K562 (cell line): ENCODE measurements at regions not wholly inside any gene's neighbourhood (a gene's known extent, or its start where the extent isn't known, plus 50 kb on each side); places are given as distances from the start of the nearest gene placed in this dataset.

Experiments used
- ATAC-seq: fragments of 200-7000 bp; cut with Tn5 transposase; 3 replicates; pipeline ENCODE4 v1.9.1; 2020; ENCODE audit warnings: moderate library complexity
- BruUV-seq: library from RNA; stranded (reverse); fragments of 400-500 nt; replicated peaks from 2 replicates; lab custom pipeline; 2021; lab: Mats Ljungman, UMichigan
- CTCF ChIA-PET: fragments of 300-600 bp; formaldehyde crosslinking; extraction: SDS; loops from one replicate; lab custom pipeline; 2021; ENCODE audit warnings: low intra/inter-chr PET ratio; lab: Yijun Ruan, JAX
- POLR2A ChIA-PET: fragments of 300-600, 350-650 bp; sonication (Branson Sonifier 250); formaldehyde crosslinking; extraction: SDS; loops from one replicate; lab custom pipeline; 2021; ENCODE audit warnings: antibody characterized with exemption, inconsistent platforms; lab: Yijun Ruan, JAX
- DNase-seq, 4 experiments: peaks; one replicate each; pipeline versions ENCODE4 v3.0.0 to v3.0.0-alpha.2; 2011 to 2018; ENCODE audit warnings: low spot score in 3 of 4, mixed read lengths in 3 of 4; ENCODE audit errors: extremely low read depth in 1 of 4
- FAIRE-seq: peaks from 2 replicates; lab custom pipeline; 2011; peaks lifted over from hg19 to GRCh38; lab: Jason Lieb, UNC
- H2AFZ ChIP-seq: 2 replicates; pipeline ENCODE4 v1.6.0; 2011; ENCODE audit warnings: low read depth, low read length, control low read depth, inconsistent platforms
- H3K27ac ChIP-seq: fragments of 200-600 bp; 3 replicates; pipeline ENCODE4 v1.8.0; 2011; ENCODE audit warnings: low read depth, mild to moderate bottlenecking, control low read depth, inconsistent platforms, low read length, moderate library complexity, mixed read lengths; ENCODE audit errors: extremely low read depth
- H3K27me3 ChIP-seq, 2 experiments: fragments of 300-600 bp in 1 of 2; 2 replicates in 1 of 2; 3 replicates in 1 of 2; pipeline versions ENCODE4 v1.6.0 to v1.8.0; 2011; ENCODE audit warnings: inconsistent platforms in 2 of 2, low read length in 2 of 2, mild to moderate bottlenecking in 1 of 2, mixed read lengths in 1 of 2, moderate library complexity in 1 of 2; ENCODE audit not compliant: control insufficient read depth in 2 of 2, insufficient read depth in 2 of 2
- H3K36me3 ChIP-seq: fragments of 300-600 bp; 3 replicates; pipeline ENCODE4 v1.8.0; 2011; ENCODE audit warnings: mild to moderate bottlenecking, low read length, inconsistent platforms; ENCODE audit not compliant: control insufficient read depth, insufficient read depth
- H3K4me1 ChIP-seq, 2 experiments: fragments of 200-600 bp in 1 of 2; replicated peaks in 1 of 2; 2 replicates in 1 of 2; 3 replicates in 1 of 2; pipeline versions ENCODE4 v1.5.1 to v1.8.0; 2011; ENCODE audit warnings: inconsistent platforms in 2 of 2, low read length in 2 of 2, mild to moderate bottlenecking in 1 of 2, mixed read lengths in 1 of 2, moderate library complexity in 1 of 2; ENCODE audit not compliant: control insufficient read depth in 2 of 2, insufficient read depth in 2 of 2
- H3K4me2 ChIP-seq: 2 replicates; pipeline ENCODE4 v1.6.1; 2011; ENCODE audit warnings: low read length, control low read depth, inconsistent platforms, mixed read lengths; ENCODE audit not compliant: insufficient read depth
- H3K4me3 ChIP-seq: fragments of 200-600 bp; sonication (generic), shearing (Covaris generic); 2 replicates; pipeline ENCODE4 v1.5.1; 2016; ENCODE audit warnings: control low read depth, inconsistent platforms
- H3K79me2 ChIP-seq: fragments of 200-600 bp; 3 replicates; pipeline ENCODE4 v1.8.0; 2011; ENCODE audit warnings: low read length, inconsistent platforms; ENCODE audit not compliant: control insufficient read depth, insufficient read depth
- H3K9ac ChIP-seq, 2 experiments: 2 replicates each; pipeline versions ENCODE4 v1.6.0 to v1.6.1; 2011; ENCODE audit warnings: low read depth in 2 of 2, low read length in 2 of 2, control low read depth in 1 of 2, inconsistent platforms in 1 of 2, mild to moderate bottlenecking in 1 of 2, mixed read lengths in 1 of 2; ENCODE audit not compliant: insufficient read depth in 1 of 2
- H3K9me1 ChIP-seq: one replicate; pipeline ENCODE4 v1.6.0; 2011; ENCODE audit warnings: inconsistent platforms, mild to moderate bottlenecking, low read length, moderate library complexity; ENCODE audit not compliant: control insufficient read depth, insufficient read depth
- H3K9me3 ChIP-seq: replicated peaks from 2 replicates; pipeline ENCODE4 v1.5.1; 2011; ENCODE audit warnings: low read depth, low read length, inconsistent platforms; ENCODE audit not compliant: control insufficient read depth, insufficient read depth
- H4K20me1 ChIP-seq: replicated peaks from 2 replicates; pipeline ENCODE4 v1.6.1; 2011; ENCODE audit warnings: low read length, inconsistent platforms, mixed read lengths; ENCODE audit not compliant: control insufficient read depth, insufficient read depth
- CHD1 ChIP-seq: fragments of 200-600 bp; sonication (generic); IDR thresholded peaks from one replicate; pipeline ENCODE4 v1.6.1; 2012; ENCODE audit warnings: mild to moderate bottlenecking, moderate library complexity, low read length, inconsistent platforms
- DLX4 ChIP-seq: fragments of 250-450 bp; sonication (Bioruptor Pico); IDR thresholded peaks from 2 replicates; pipeline ENCODE4 v1.6.1; 2021; ENCODE audit warnings: mild to moderate bottlenecking
- SLC30A9 ChIP-seq: fragments of 250-450 bp; sonication (Bioruptor Pico); IDR thresholded peaks from 2 replicates; pipeline ENCODE4 v1.8.0; 2022; ENCODE audit warnings: mild to moderate bottlenecking, moderate library complexity
- in situ Hi-C: fragments of 300-500 bp; cut with MboI; formaldehyde crosslinking; loops from 4 replicates; pipeline ENCODE4 v1.15.0; 2018; ENCODE audit warnings: inconsistent platforms, mixed read lengths
- intact Hi-C: fragments of 100-400 bp; cut with micrococcal nuclease; formaldehyde crosslinking; loops from 2 replicates; pipeline ENCODE4 v1.14.2; 2022
- TF ChIP-seq, protein P1 (sequence below): fragments of 250-450 bp; sonication (Bioruptor Pico); IDR thresholded peaks from 2 replicates; pipeline ENCODE4 v1.8.0; 2022; ENCODE audit warnings: moderate library complexity, mild to moderate bottlenecking, inconsistent platforms

DNA sequence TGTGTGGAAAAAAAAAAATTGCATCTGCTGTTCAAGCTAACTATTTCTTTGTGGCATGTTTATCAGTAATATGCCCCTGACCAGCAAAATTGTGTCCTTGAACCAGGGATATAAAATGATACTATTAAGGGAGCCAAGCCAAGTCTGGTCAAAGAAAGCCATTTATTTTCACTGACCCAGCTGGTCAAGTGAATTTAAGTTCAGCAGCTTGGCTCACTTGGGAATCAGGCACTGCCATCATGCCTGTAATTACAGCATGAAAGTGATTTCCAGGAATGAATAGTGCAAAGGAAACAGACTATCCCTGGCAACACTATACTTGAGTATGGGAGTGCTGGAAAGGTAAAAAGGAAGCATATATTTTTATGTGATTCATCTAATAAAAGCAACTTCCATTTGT, 934.6 kb upstream of the CDH8 start (continued):
- TF ChIP-seq DLX4 (no peak), SLC30A9 (CRISPR knock-in tag) (no peak)

GRCh38 chr16:62969711-62970318, 933.6 kb upstream of the CDH8 start:
- Histone ChIP-seq H3K4me2 (no peak overlapping the region), H3K4me3 (no peak overlapping the region), H3K9me1 (no peaks in the 10 kb centered on the region), H3K9me3 (0 out of 2 replicates have a peak, but pooled peaks cover 4% of the 10 kb centered on the region), H3K9ac (no peak overlapping the region), H3K79me2 (no peaks in the 10 kb centered on the region), H4K20me1 (no peaks in the 10 kb centered on the region), H3K27ac (no peak overlapping the region), H3K27me3 (no peaks in the 10 kb centered on the region), H3K4me1 (no peaks in the 10 kb centered on the region), H3K36me3 (no peaks in the 10 kb centered on the region), H2AFZ (no peak overlapping the region)
- CTCF ChIA-PET: no interaction called here
- intact Hi-C loops: no loop called here
- POLR2A ChIA-PET: no interaction called here
- no TSS peak for BruUV-seq
- in situ Hi-C loops: no loop called here
- FAIRE-seq (no peak), ATAC-seq (no peak), DNase-seq (no peak)
- no peak for TF ChIP-seq CHD1
- TF ChIP-seq, protein P1, sequence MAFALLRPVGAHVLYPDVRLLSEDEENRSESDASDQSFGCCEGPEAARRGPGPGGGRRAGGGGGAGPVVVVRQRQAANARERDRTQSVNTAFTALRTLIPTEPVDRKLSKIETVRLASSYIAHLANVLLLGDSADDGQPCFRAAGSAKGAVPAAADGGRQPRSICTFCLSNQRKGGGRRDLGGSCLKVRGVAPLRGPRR (CRISPR knock-in tag): no peak
